Lower leg skin (tissue), 3 donors: ENCODE measurements at regions not wholly inside any gene's neighbourhood (a gene's known extent, or its start where the extent isn't known, plus 50 kb on each side); places are given as distances from the start of the nearest gene placed in this dataset.

ENCODE experiments used
- POLR2A ChIP-seq, 2 donors: fragments of 450-650 bp; IDR thresholded peaks; one replicate each; pipeline ENCODE4 v1.6.1; 2016 to 2017; ENCODE audit warnings: antibody characterized with exemption in 2 of 2, mild to moderate bottlenecking in 1 of 2, moderate library complexity in 1 of 2
- TF ChIP-seq, protein P1 (sequence below), 3 donors: fragments of 450-650 bp; IDR thresholded peaks; one replicate each; pipeline ENCODE4 v1.5.1; 2016; ENCODE audit warnings: antibody characterized with exemption in 3 of 3, mild to moderate bottlenecking in 3 of 3, moderate library complexity in 2 of 3

DNA sequence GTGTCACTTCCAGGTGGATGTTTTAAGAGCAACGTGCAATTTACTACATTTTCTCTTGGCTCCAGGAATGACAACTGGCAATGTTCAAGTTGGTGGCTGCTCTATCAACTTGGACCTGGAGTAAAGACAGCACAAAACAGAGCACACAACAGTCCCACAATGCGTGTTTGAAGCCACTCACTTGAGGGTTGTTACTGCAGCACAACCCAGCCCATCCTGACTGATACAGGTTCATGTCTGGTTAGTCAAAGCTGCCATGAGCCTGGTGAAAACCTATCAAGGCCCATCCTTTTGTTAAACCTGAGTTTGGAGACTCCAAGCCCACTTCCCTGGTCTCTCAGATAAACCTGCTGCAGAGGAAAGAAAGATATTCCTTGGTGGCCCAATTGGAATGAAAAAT is 81.1 kb upstream of the LARP1 start:
- TF ChIP-seq, protein P1, sequence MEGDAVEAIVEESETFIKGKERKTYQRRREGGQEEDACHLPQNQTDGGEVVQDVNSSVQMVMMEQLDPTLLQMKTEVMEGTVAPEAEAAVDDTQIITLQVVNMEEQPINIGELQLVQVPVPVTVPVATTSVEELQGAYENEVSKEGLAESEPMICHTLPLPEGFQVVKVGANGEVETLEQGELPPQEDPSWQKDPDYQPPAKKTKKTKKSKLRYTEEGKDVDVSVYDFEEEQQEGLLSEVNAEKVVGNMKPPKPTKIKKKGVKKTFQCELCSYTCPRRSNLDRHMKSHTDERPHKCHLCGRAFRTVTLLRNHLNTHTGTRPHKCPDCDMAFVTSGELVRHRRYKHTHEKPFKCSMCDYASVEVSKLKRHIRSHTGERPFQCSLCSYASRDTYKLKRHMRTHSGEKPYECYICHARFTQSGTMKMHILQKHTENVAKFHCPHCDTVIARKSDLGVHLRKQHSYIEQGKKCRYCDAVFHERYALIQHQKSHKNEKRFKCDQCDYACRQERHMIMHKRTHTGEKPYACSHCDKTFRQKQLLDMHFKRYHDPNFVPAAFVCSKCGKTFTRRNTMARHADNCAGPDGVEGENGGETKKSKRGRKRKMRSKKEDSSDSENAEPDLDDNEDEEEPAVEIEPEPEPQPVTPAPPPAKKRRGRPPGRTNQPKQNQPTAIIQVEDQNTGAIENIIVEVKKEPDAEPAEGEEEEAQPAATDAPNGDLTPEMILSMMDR (IDR thresholded peaks at IDR 0.05), result no peak
- TF ChIP-seq POLR2A (IDR thresholded peaks at IDR 0.05), result no peak
